ENCODE measurements at regions not wholly inside any gene's neighbourhood (a gene's known extent, or its start where the extent isn't known, plus 50 kb on each side); places are given as distances from the start of the nearest gene placed in this dataset.
"Not testable (repeated sequence)": the region's sequence is repeated elsewhere in the genome, so short reads cannot be mapped to it uniquely, and the experiment has no call there.

- intact Hi-C loops (cut with micrococcal nuclease), result no loop called here
- Mint-ChIP-seq H3K9me3 (peaks cover 8% of the 10 kb centered on the region), H3K36me3 (ENCODE audit: low read depth) (peaks cover 15% of the 10 kb centered on the region), H3K27ac (no peak overlapping the region), H3K4me3 (no peak overlapping the region), H3K4me1 (peaks cover 28% of the 10 kb centered on the region), H3K27me3 (no peaks in the 10 kb centered on the region)
- no peak for DNase-seq
Measured at GRCh38 chrX:39258331-39258730, 457.1 kb downstream of the MID1IP1 start.

GRCh38 chrX:39260965-39261364, 459.7 kb downstream of the MID1IP1 start:
- intact Hi-C loops (cut with micrococcal nuclease), result loop anchor here (1.0 to 10.0 kb wide), 7 partner anchors 54 to 914 kb away; no protein-coding TSS in a partner anchor
- peaks cover 6% of the 10 kb centered on the region for H3K9me3 Mint-ChIP-seq
- DNase-seq, result no peak
- no peaks in the 10 kb centered on the region for H3K27me3 Mint-ChIP-seq
- H3K27ac Mint-ChIP-seq, result peak overlapping the region; percentile 5
- H3K36me3 Mint-ChIP-seq (ENCODE audit: low read depth), result peaks cover 20% of the 10 kb centered on the region
- peaks cover 31% of the 10 kb centered on the region for H3K4me1 Mint-ChIP-seq
- H3K4me3 Mint-ChIP-seq, result no peak overlapping the region

GRCh38 chrX:39261446-39262147, 460.3 kb downstream of the MID1IP1 start:
- peaks cover 34% of the 10 kb centered on the region for H3K4me1 Mint-ChIP-seq
- peak; percentile 74 for DNase-seq
- peaks cover 4% of the 10 kb centered on the region for H3K9me3 Mint-ChIP-seq
- H3K4me3 Mint-ChIP-seq, result no peak overlapping the region
- intact Hi-C loops (cut with micrococcal nuclease), result loop anchor here (1.0 to 10.0 kb wide), 7 partner anchors 54 to 913 kb away; no protein-coding TSS in a partner anchor
- H3K36me3 Mint-ChIP-seq (ENCODE audit: low read depth), result peaks cover 21% of the 10 kb centered on the region
- peak overlapping the region; percentile 78 for H3K27ac Mint-ChIP-seq
- H3K27me3 Mint-ChIP-seq, result no peaks in the 10 kb centered on the region

- peaks cover 4% of the 10 kb centered on the region for H3K9me3 Mint-ChIP-seq
- intact Hi-C loops (cut with micrococcal nuclease), result loop anchor here (5.0 to 10.0 kb wide), 5 partner anchors 55 to 912 kb away; no protein-coding TSS in a partner anchor
- H3K36me3 Mint-ChIP-seq (ENCODE audit: low read depth), result peaks cover 23% of the 10 kb centered on the region
- peak overlapping the region; percentile 75 for H3K27ac Mint-ChIP-seq
- peak overlapping the region; percentile 15 for H3K4me3 Mint-ChIP-seq
- H3K4me1 Mint-ChIP-seq, result peaks cover 36% of the 10 kb centered on the region
- no peaks in the 10 kb centered on the region for H3K27me3 Mint-ChIP-seq
- no peak for DNase-seq
Measured at GRCh38 chrX:39262641-39263040, 461.4 kb downstream of the MID1IP1 start.

- peak overlapping the region; percentile 75 for H3K27ac Mint-ChIP-seq
- H3K27me3 Mint-ChIP-seq, result no peaks in the 10 kb centered on the region
- H3K4me1 Mint-ChIP-seq, result peaks cover 46% of the 10 kb centered on the region
- H3K9me3 Mint-ChIP-seq, result peaks cover 4% of the 10 kb centered on the region
- no peak for DNase-seq
- intact Hi-C loops (cut with micrococcal nuclease), result loop anchor here (1.0 to 10.0 kb wide), 6 partner anchors 45 to 911 kb away; no protein-coding TSS in a partner anchor
- no peak overlapping the region for H3K4me3 Mint-ChIP-seq
- H3K36me3 Mint-ChIP-seq (ENCODE audit: low read depth), result peaks cover 28% of the 10 kb centered on the region
Measured at GRCh38 chrX:39264023-39264422, 462.8 kb downstream of the MID1IP1 start.

- H3K4me1 Mint-ChIP-seq, result peaks cover 38% of the 10 kb centered on the region
- H3K4me3 Mint-ChIP-seq, result no peak overlapping the region
- DNase-seq, result no peak
- H3K9me3 Mint-ChIP-seq, result peaks cover 13% of the 10 kb centered on the region
- peak overlapping the region; percentile 36 for H3K27ac Mint-ChIP-seq
- no peaks in the 10 kb centered on the region for H3K27me3 Mint-ChIP-seq
- peaks cover 31% of the 10 kb centered on the region for H3K36me3 Mint-ChIP-seq (ENCODE audit: low read depth)
- intact Hi-C loops (cut with micrococcal nuclease), result loop anchor here (10.0 kb wide), 2 partner anchors 238 to 908 kb away; no protein-coding TSS in a partner anchor
Measured at GRCh38 chrX:39267176-39267575, 465.9 kb downstream of the MID1IP1 start.

GRCh38 chrX:39268207-39268606, 466.9 kb downstream of the MID1IP1 start:
- H3K4me1 Mint-ChIP-seq, result peaks cover 29% of the 10 kb centered on the region
- peak overlapping the region; percentile 45 for H3K4me3 Mint-ChIP-seq
- no peak for DNase-seq
- peaks cover 16% of the 10 kb centered on the region for H3K9me3 Mint-ChIP-seq
- H3K27me3 Mint-ChIP-seq, result no peaks in the 10 kb centered on the region
- intact Hi-C loops (cut with micrococcal nuclease), result loop anchor here (1.0 to 10.0 kb wide), 3 partner anchors 41 to 907 kb away; no protein-coding TSS in a partner anchor
- H3K36me3 Mint-ChIP-seq (ENCODE audit: low read depth), result peaks cover 29% of the 10 kb centered on the region
- H3K27ac Mint-ChIP-seq, result peak overlapping the region; percentile 87

GRCh38 chrX:39275500-39276068, 474.3 kb downstream of the MID1IP1 start:
- H3K4me1 Mint-ChIP-seq, result peaks cover 1% of the 10 kb centered on the region
- no peaks in the 10 kb centered on the region for H3K27me3 Mint-ChIP-seq
- intact Hi-C loops (cut with micrococcal nuclease), result no loop called here
- no peak for DNase-seq
- peaks cover 16% of the 10 kb centered on the region for H3K36me3 Mint-ChIP-seq (ENCODE audit: low read depth)
- no peak overlapping the region for H3K4me3 Mint-ChIP-seq
- peaks cover 22% of the 10 kb centered on the region for H3K9me3 Mint-ChIP-seq
- H3K27ac Mint-ChIP-seq, result no peak overlapping the region

- H3K27ac Mint-ChIP-seq; DNase-seq; H3K4me1 Mint-ChIP-seq; H3K27me3 Mint-ChIP-seq; H3K4me3 Mint-ChIP-seq; intact Hi-C loops (cut with micrococcal nuclease): not testable (repeated sequence)
- Mint-ChIP-seq H3K36me3 (ENCODE audit: low read depth) (peaks cover 16% of the 10 kb centered on the region), H3K9me3 (peaks cover 21% of the 10 kb centered on the region)
Measured at GRCh38 chrX:39277685-39278390, 476.6 kb downstream of the MID1IP1 start.

- peaks cover 17% of the 10 kb centered on the region for H3K36me3 Mint-ChIP-seq (ENCODE audit: low read depth)
- intact Hi-C loops (cut with micrococcal nuclease), result no loop called here
Measured at GRCh38 chrX:39283239-39283638, 482.0 kb downstream of the MID1IP1 start.

GRCh38 chrX:39288592-39288991, 487.3 kb downstream of the MID1IP1 start:
- peaks cover 24% of the 10 kb centered on the region for H3K36me3 Mint-ChIP-seq (ENCODE audit: low read depth)
- no peak for DNase-seq
- H3K27ac Mint-ChIP-seq, result peak overlapping the region; percentile 78
- H3K4me3 Mint-ChIP-seq, result no peak overlapping the region
- intact Hi-C loops (cut with micrococcal nuclease), result no loop called here
- peaks cover 4% of the 10 kb centered on the region for H3K9me3 Mint-ChIP-seq
- peaks cover 15% of the 10 kb centered on the region for H3K4me1 Mint-ChIP-seq
- H3K27me3 Mint-ChIP-seq, result no peaks in the 10 kb centered on the region

More at GRCh38 chrX:39283239-39283638, 482.0 kb downstream of the MID1IP1 start:
- no peak overlapping the region for H3K27ac Mint-ChIP-seq
- H3K27me3 Mint-ChIP-seq, result no peaks in the 10 kb centered on the region
- no peak for DNase-seq
- H3K4me3 Mint-ChIP-seq, result no peak overlapping the region
- H3K9me3 Mint-ChIP-seq, result peaks cover 15% of the 10 kb centered on the region
- no peaks in the 10 kb centered on the region for H3K4me1 Mint-ChIP-seq

- Mint-ChIP-seq H3K36me3 (ENCODE audit: low read depth) (peaks cover 30% of the 10 kb centered on the region), H3K9me3 (peaks cover 8% of the 10 kb centered on the region), H3K4me3 (no peak overlapping the region), H3K4me1 (peaks cover 22% of the 10 kb centered on the region), H3K27ac (peak overlapping the region; percentile 76), H3K27me3 (no peaks in the 10 kb centered on the region)
- DNase-seq, result no peak
- intact Hi-C loops (cut with micrococcal nuclease), result loop anchor here (5.0 kb wide), 1 partner anchor 37 kb away; no protein-coding TSS in a partner anchor
Measured at GRCh38 chrX:39289827-39290226, 488.6 kb downstream of the MID1IP1 start.

- Mint-ChIP-seq H3K27me3 (no peaks in the 10 kb centered on the region), H3K36me3 (ENCODE audit: low read depth) (peaks cover 44% of the 10 kb centered on the region), H3K9me3 (peaks cover 16% of the 10 kb centered on the region), H3K4me3 (peak overlapping the region; percentile 59), H3K27ac (peak overlapping the region; percentile 82), H3K4me1 (peaks cover 33% of the 10 kb centered on the region)
- DNase-seq, result no peak
- intact Hi-C loops (cut with micrococcal nuclease), result loop anchor here (5.0 kb wide), 1 partner anchor 34 kb away; no protein-coding TSS in a partner anchor
Measured at GRCh38 chrX:39293203-39293602, 491.9 kb downstream of the MID1IP1 start.
